ENCODE measurements at regions not wholly inside any gene's neighbourhood (a gene's known extent, or its start where the extent isn't known, plus 50 kb on each side); places are given as distances from the start of the nearest gene placed in this dataset.

GRCh38 chr6:167770291-167770955 is 56.3 kb upstream of the AFDN start:
- intact Hi-C loops (cut with micrococcal nuclease; ENCODE audit: unreplicated experiment) (no loop called here), in situ Hi-C loops (cut with HindIII; ENCODE audit: extremely low pct_ligation_motif_present, low pct_unique_long_range_greater_than_20kb) (no loop called here)
- no peaks in the 10 kb centered on the region for H3K79me2 ChIP-seq (ENCODE audit: insufficient read depth, low read length)
- H3K27me3 ChIP-seq (ENCODE audit: control insufficient read depth in 1 of 2, insufficient read depth in 2 of 2, low read length in 2 of 2): no peaks in the 10 kb centered on the region; a peak in 1 of 5 replicates
- H3K9ac ChIP-seq (ENCODE audit: insufficient read depth, low read depth, low read length): no peak overlapping the region
- ATAC-seq: no peak
- H3K9me3 ChIP-seq (ENCODE audit: low read length): no peaks in the 10 kb centered on the region
- DNase-seq (ENCODE audit: low spot score): no peak
- no peak overlapping the region for H2AFZ ChIP-seq (ENCODE audit: low read length)
- no peak overlapping the region for H3K4me3 ChIP-seq (replicated peaks in 1 of 3; ENCODE audit: insufficient read depth in 1 of 3, low read depth in 2 of 3, low read length in 3 of 3)
- no peaks in the 10 kb centered on the region for H3K36me3 ChIP-seq (replicated peaks in 1 of 2; ENCODE audit: control insufficient read depth in 1 of 2, insufficient read depth in 2 of 2, low read length in 2 of 2)
- no peak overlapping the region for H3K4me2 ChIP-seq (ENCODE audit: low read depth, low read length)
- POLR2A ChIA-PET: interaction anchor here (1.1 kb wide), 1 partner anchor 8 kb away, joined by 3 read pairs; no protein-coding TSS in a partner anchor
- FAIRE-seq: no peak
- H3K4me1 ChIP-seq (ENCODE audit: insufficient read depth, low read length): peaks cover 9% of the 10 kb centered on the region
- BruUV-seq (replicated peaks): no TSS peak
- 89% methylated on average over 14 of the region's 14 CpGs for WGBS (ENCODE audit: low lambda C conversion rate)
- H4K20me1 ChIP-seq (ENCODE audit: insufficient read depth, low read length): no peaks in the 10 kb centered on the region
- no peak for TF ChIP-seq SALL2 (CRISPR knock-in tag; IDR thresholded peaks at IDR 0.05)
- TF ChIP-seq SP2 (CRISPR knock-in tag; IDR thresholded peaks at IDR 0.05): no peak
- no peak for TF ChIP-seq ZNF841 (CRISPR knock-in tag; IDR thresholded peaks at IDR 0.05; ENCODE audit: borderline replicate concordance)
- no peak for TF ChIP-seq HOXA7 (CRISPR knock-in tag; IDR thresholded peaks at IDR 0.05)
- no peak for TF ChIP-seq SALL1 (CRISPR knock-in tag; IDR thresholded peaks at IDR 0.05)
- CTCF ChIA-PET (ENCODE audit: low intra/inter-chr PET ratio, low total read pairs): no interaction called here
- H3K27ac ChIP-seq (ENCODE audit: extremely low read length, insufficient read depth, low read length): no peak overlapping the region

- intact Hi-C loops (cut with micrococcal nuclease; ENCODE audit: unreplicated experiment): no loop called here
- FAIRE-seq (no peak), DNase-seq (ENCODE audit: low spot score) (no peak), ATAC-seq (no peak)
- ChIA-PET CTCF (ENCODE audit: low intra/inter-chr PET ratio, low total read pairs) (no interaction called here), POLR2A (no interaction called here)
- in situ Hi-C loops (cut with HindIII; ENCODE audit: extremely low pct_ligation_motif_present, low pct_unique_long_range_greater_than_20kb): no loop called here
- no peak overlapping the region for H3K4me2 ChIP-seq (ENCODE audit: low read depth, low read length)
- no peak overlapping the region for H2AFZ ChIP-seq (ENCODE audit: low read length)
- H3K36me3 ChIP-seq (replicated peaks in 1 of 2; ENCODE audit: control insufficient read depth in 1 of 2, insufficient read depth in 2 of 2, low read length in 2 of 2): no peaks in the 10 kb centered on the region
- H3K9me3 ChIP-seq (ENCODE audit: low read length): no peaks in the 10 kb centered on the region
- H3K27me3 ChIP-seq (ENCODE audit: control insufficient read depth in 1 of 2, insufficient read depth in 2 of 2, low read length in 2 of 2): no peaks in the 10 kb centered on the region; a peak in 1 of 5 replicates
- H3K4me1 ChIP-seq (ENCODE audit: insufficient read depth, low read length): peaks cover 27% of the 10 kb centered on the region
- no TSS peak for BruUV-seq (replicated peaks)
- H3K79me2 ChIP-seq (ENCODE audit: insufficient read depth, low read length): no peaks in the 10 kb centered on the region
- WGBS (ENCODE audit: low lambda C conversion rate): 97% methylated on average over 11 of the region's 11 CpGs
- no peaks in the 10 kb centered on the region for H4K20me1 ChIP-seq (ENCODE audit: insufficient read depth, low read length)
- H3K4me3 ChIP-seq (replicated peaks in 1 of 3; ENCODE audit: insufficient read depth in 1 of 3, low read depth in 2 of 3, low read length in 3 of 3): no peak overlapping the region
- H3K9ac ChIP-seq (ENCODE audit: insufficient read depth, low read depth, low read length): no peak overlapping the region
- TF ChIP-seq MTF2 (CRISPR knock-in tag; IDR thresholded peaks at IDR 0.05; ENCODE audit: borderline replicate concordance) (no peak), PTBP1 (IDR thresholded peaks at IDR 0.05; ENCODE audit: low read depth, low read length, poor library complexity, severe bottlenecking) (no peak), KDM5B (CRISPR knock-in tag; IDR thresholded peaks at IDR 0.05; ENCODE audit: borderline replicate concordance) (no peak), HOXA7 (CRISPR knock-in tag; IDR thresholded peaks at IDR 0.05) (no peak), ZNF354B (CRISPR knock-in tag; IDR thresholded peaks at IDR 0.05) (no peak), PRDM15 (CRISPR knock-in tag; IDR thresholded peaks at IDR 0.05) (no peak), DNMT1 (CRISPR knock-in tag; IDR thresholded peaks at IDR 0.05) (no peak)
- no peak overlapping the region for H3K27ac ChIP-seq (ENCODE audit: extremely low read length, insufficient read depth, low read length)
These were observed 51.8 kb upstream of the AFDN start for GRCh38 chr6:167774881-167775280.
